HCT116 (cell line): ENCODE measurements at regions not wholly inside any gene's neighbourhood (a gene's known extent, or its start where the extent isn't known, plus 50 kb on each side); places are given as distances from the start of the nearest gene placed in this dataset.

Experiments
- ATAC-seq: fragments of 200-7000 bp; cut with Tn5 transposase; 2 replicates; pipeline ENCODE4 v1.9.1; 2020; ENCODE audit warnings: mild to moderate bottlenecking, moderate library complexity
- BruUV-seq: library from RNA; stranded (reverse); fragments of 400-500 nt; replicated peaks from 2 replicates; lab custom pipeline; 2021; lab: Mats Ljungman, UMichigan
- CTCF ChIA-PET: fragments of 300-600 bp; sonication (Branson Sonifier 250); formaldehyde crosslinking; loops from one replicate; lab custom pipeline; 2021; ENCODE audit warnings: antibody characterized with exemption; lab: Charles Lee
- POLR2A ChIA-PET: fragments of 300-600, 350-600 bp; sonication (Branson Sonifier 250); formaldehyde crosslinking; loops from one replicate; lab custom pipeline; 2021; ENCODE audit warnings: antibody characterized with exemption; lab: Charles Lee
- RAD21 ChIA-PET, 2 experiments: fragments of 300-600 bp; sonication (Branson Sonifier 250); formaldehyde crosslinking; loops; one replicate each; lab custom pipeline; 2023; ENCODE audit warnings: low total read pairs in 2 of 2; ENCODE audit not compliant: uncharacterized antibody in 2 of 2, unreplicated experiment in 2 of 2, low non-redundant PET in 1 of 2; lab: Charles Lee
- DNase-seq: peaks from one replicate; pipeline ENCODE4 v3.0.0-alpha.2; 2010; ENCODE audit warnings: low read depth, low spot score
- H2AFZ ChIP-seq: fragments of 200-600 bp; shearing (Covaris generic), sonication (generic); 2 replicates; pipeline ENCODE4 v1.6.1; 2017; ENCODE audit warnings: low read depth, mixed run types, mixed read lengths, antibody characterized with exemption, low read length; ENCODE audit not compliant: poor library complexity, severe bottlenecking
- H3K27ac ChIP-seq: 2 replicates; pipeline ENCODE4 v1.5.1; 2012; ENCODE audit warnings: low read depth, low read length
- H3K27me3 ChIP-seq: fragments of 200-600 bp; sonication (generic); 2 replicates; pipeline ENCODE4 v1.6.1; 2016; ENCODE audit warnings: mixed run types, low read length, mixed read lengths; ENCODE audit not compliant: insufficient read depth
- H3K36me3 ChIP-seq, 2 experiments: fragments of 200-500 bp in 1 of 2; fragments of 200-600 bp in 1 of 2; sonication (Bioruptor generic) in 1 of 2; sonication (generic) in 1 of 2; 2 replicates each; pipeline versions ENCODE4 v1.5.1 to v1.6.1; 2014 to 2016; ENCODE audit warnings: low read length in 2 of 2, inconsistent platforms in 1 of 2, mixed read lengths in 1 of 2, mixed run types in 1 of 2; ENCODE audit not compliant: insufficient read depth in 2 of 2, control insufficient read depth in 1 of 2
- H3K4me1 ChIP-seq, 2 experiments: fragments of 200-600 bp in 1 of 2; sonication (generic) in 1 of 2; 2 replicates each; pipeline versions ENCODE4 v1.5.1 to v1.6.1; 2012 to 2017; ENCODE audit warnings: low read length in 2 of 2, inconsistent platforms in 1 of 2, mild to moderate bottlenecking in 1 of 2, mixed read lengths in 1 of 2, mixed run types in 1 of 2, moderate library complexity in 1 of 2; ENCODE audit not compliant: insufficient read depth in 2 of 2, control insufficient read depth in 1 of 2
- H3K4me2 ChIP-seq: fragments of 200-600 bp; sonication (generic); 2 replicates; pipeline ENCODE4 v1.6.1; 2017; ENCODE audit warnings: mixed run types, low read length, mixed read lengths
- H3K4me3 ChIP-seq, 2 experiments: fragments of 200-600 bp in 1 of 2; sonication (generic) in 1 of 2; replicated peaks in 1 of 2; 2 replicates each; pipeline ENCODE4 v1.5.1; 2011 to 2016; ENCODE audit warnings: low read length in 2 of 2, control low read depth in 1 of 2, low read depth in 1 of 2, mild to moderate bottlenecking in 1 of 2, mixed read lengths in 1 of 2, mixed run types in 1 of 2
- H3K79me2 ChIP-seq: fragments of 200-600 bp; sonication (generic); 2 replicates; pipeline ENCODE4 v1.6.1; 2017; ENCODE audit warnings: mild to moderate bottlenecking, mixed run types, low read length, moderate library complexity, mixed read lengths; ENCODE audit not compliant: insufficient read depth
- H3K9ac ChIP-seq: fragments of 200-600 bp; sonication (generic); 2 replicates; pipeline ENCODE4 v1.6.1; 2016; ENCODE audit warnings: low read length, mixed read lengths
- H3K9me2 ChIP-seq: fragments of 200-600 bp; sonication (generic), shearing (Covaris generic); 2 replicates; pipeline ENCODE4 v1.6.1; 2017; ENCODE audit warnings: mixed run types, mild to moderate bottlenecking, moderate library complexity; ENCODE audit not compliant: insufficient read depth
- H3K9me3 ChIP-seq, 2 experiments: fragments of 200-500 bp in 1 of 2; fragments of 200-600 bp in 1 of 2; sonication (Bioruptor generic) in 1 of 2; sonication (generic) in 1 of 2; 2 replicates each; pipeline ENCODE4 v1.6.1; 2014 to 2017; ENCODE audit warnings: low read length in 2 of 2, mixed read lengths in 2 of 2, inconsistent platforms in 1 of 2, low read depth in 1 of 2, mild to moderate bottlenecking in 1 of 2, mixed run types in 1 of 2, moderate library complexity in 1 of 2; ENCODE audit not compliant: control insufficient read depth in 1 of 2, insufficient read depth in 1 of 2
- H4K20me1 ChIP-seq: fragments of 200-600 bp; sonication (generic), shearing (Covaris generic); 2 replicates; pipeline ENCODE4 v1.6.1; 2017; ENCODE audit warnings: mixed run types, mild to moderate bottlenecking, moderate library complexity; ENCODE audit not compliant: insufficient read depth
- CTCF ChIP-seq, 3 experiments: fragments of 200-600 bp in 1 of 3; sonication (generic) in 1 of 3; IDR thresholded peaks in 2 of 3; conservative IDR thresholded peaks in 1 of 3; 2 replicates each; pipeline ENCODE4 v1.5.1; 2012 to 2017; ENCODE audit warnings: low read depth in 2 of 3, low read length in 2 of 3, antibody characterized with exemption in 1 of 3, borderline replicate concordance in 1 of 3, control low read depth in 1 of 3, mild to moderate bottlenecking in 1 of 3, mixed read lengths in 1 of 3, mixed run types in 1 of 3, moderate library complexity in 1 of 3; ENCODE audit not compliant: insufficient read depth in 1 of 3
- EZH2phosphoT487 ChIP-seq: fragments of 200-600 bp; IDR thresholded peaks from 2 replicates; pipeline ENCODE4 v1.6.1; 2018; ENCODE audit warnings: antibody characterized with exemption, borderline replicate concordance
- FOSL1 ChIP-seq: IDR thresholded peaks from 2 replicates; pipeline ENCODE4 v1.6.1; 2012; ENCODE audit warnings: low read depth
- JUND ChIP-seq: IDR thresholded peaks from 2 replicates; pipeline ENCODE4 v1.6.1; 2012
- POLR2A ChIP-seq: IDR thresholded peaks from 2 replicates; pipeline ENCODE4 v1.7.0; 2011; ENCODE audit warnings: borderline replicate concordance; ENCODE audit not compliant: insufficient read depth, insufficient read length; ENCODE audit errors: extremely low read depth
- POLR2AphosphoS5 ChIP-seq: IDR thresholded peaks from 2 replicates; pipeline ENCODE4 v1.6.1; 2011; ENCODE audit warnings: mild to moderate bottlenecking, low read depth, low read length, moderate library complexity
- SRF ChIP-seq: IDR thresholded peaks from 2 replicates; pipeline ENCODE4 v1.6.1; 2012; ENCODE audit warnings: low read depth
- TCF7L2 ChIP-seq: IDR thresholded peaks from 2 replicates; pipeline ENCODE4 v1.7.0; 2011; ENCODE audit warnings: borderline replicate concordance, inconsistent platforms; ENCODE audit not compliant: insufficient read depth, insufficient read length; ENCODE audit errors: extremely low read depth
- ZFX ChIP-seq: fragments of 450-650 bp; IDR thresholded peaks from 2 replicates; pipeline ENCODE4 v1.6.1; 2017
- ZNF274 ChIP-seq: fragments of 200-500 bp; sonication (Bioruptor generic); IDR thresholded peaks from 2 replicates; pipeline ENCODE4 v1.6.1; 2014; ENCODE audit warnings: mild to moderate bottlenecking, low read depth, low read length, inconsistent platforms
- intact Hi-C: fragments of 100-400 bp; cut with micrococcal nuclease; formaldehyde crosslinking; loops from 2 replicates; pipeline ENCODE4 v1.10.0; 2022
- TF ChIP-seq, protein P1 (sequence below): IDR thresholded peaks from 2 replicates; pipeline ENCODE4 v1.6.1; 2011; ENCODE audit warnings: mild to moderate bottlenecking, low read length, moderate library complexity; ENCODE audit not compliant: insufficient replicate concordance; ENCODE audit errors: extremely low read depth

- no peak for TF ChIP-seq TCF7L2
- no peak for TF ChIP-seq FOSL1
- TF ChIP-seq, protein P1, sequence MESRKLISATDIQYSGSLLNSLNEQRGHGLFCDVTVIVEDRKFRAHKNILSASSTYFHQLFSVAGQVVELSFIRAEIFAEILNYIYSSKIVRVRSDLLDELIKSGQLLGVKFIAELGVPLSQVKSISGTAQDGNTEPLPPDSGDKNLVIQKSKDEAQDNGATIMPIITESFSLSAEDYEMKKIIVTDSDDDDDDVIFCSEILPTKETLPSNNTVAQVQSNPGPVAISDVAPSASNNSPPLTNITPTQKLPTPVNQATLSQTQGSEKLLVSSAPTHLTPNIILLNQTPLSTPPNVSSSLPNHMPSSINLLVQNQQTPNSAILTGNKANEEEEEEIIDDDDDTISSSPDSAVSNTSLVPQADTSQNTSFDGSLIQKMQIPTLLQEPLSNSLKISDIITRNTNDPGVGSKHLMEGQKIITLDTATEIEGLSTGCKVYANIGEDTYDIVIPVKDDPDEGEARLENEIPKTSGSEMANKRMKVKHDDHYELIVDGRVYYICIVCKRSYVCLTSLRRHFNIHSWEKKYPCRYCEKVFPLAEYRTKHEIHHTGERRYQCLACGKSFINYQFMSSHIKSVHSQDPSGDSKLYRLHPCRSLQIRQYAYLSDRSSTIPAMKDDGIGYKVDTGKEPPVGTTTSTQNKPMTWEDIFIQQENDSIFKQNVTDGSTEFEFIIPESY, result no peak
- no peak for TF ChIP-seq ZFX
- TF ChIP-seq SRF, result no peak
- TF ChIP-seq, all 23 proteins: peak for 0
These were observed 947.0 kb upstream of the TSPY4 start (continued) for GRCh38 chrY:8390310-8390709.

DNA sequence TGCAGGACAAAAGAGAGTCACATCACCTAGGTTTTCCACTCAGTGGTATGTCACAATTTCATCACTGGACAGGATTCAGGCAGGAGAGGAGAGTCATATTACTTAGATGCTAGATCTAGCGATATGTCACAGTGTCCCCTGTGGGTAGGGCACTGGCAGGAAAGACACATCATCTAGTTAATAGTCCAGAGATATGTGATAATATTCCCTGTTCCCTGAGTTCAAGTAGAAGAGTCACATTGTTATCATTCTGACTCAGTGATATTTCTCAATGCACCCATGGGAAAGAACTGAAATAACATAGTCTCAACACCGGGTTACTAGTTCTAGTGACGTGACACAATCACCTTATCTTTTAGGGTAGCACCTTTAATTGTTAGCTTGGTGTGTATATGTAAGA lies 944.0 kb upstream of the TSPY4 start:
- Histone ChIP-seq H3K27ac (no peak overlapping the region), H3K36me3 (no peaks in the 10 kb centered on the region), H3K9me2 (no peaks in the 10 kb centered on the region), H3K4me3 (no peak overlapping the region), H3K27me3 (no peaks in the 10 kb centered on the region), H3K9ac (no peak overlapping the region), H4K20me1 (no peaks in the 10 kb centered on the region), H3K4me1 (no peaks in the 10 kb centered on the region), H3K9me3 (no peaks in the 10 kb centered on the region), H3K4me2 (no peak overlapping the region), H2AFZ (no peak overlapping the region), H3K79me2 (no peaks in the 10 kb centered on the region)
- RAD21 ChIA-PET, result no interaction called here
- intact Hi-C loops, result no loop called here
- POLR2A ChIA-PET, result no interaction called here
- TF ChIP-seq JUND (no peak), TCF7L2 (no peak), EZH2phosphoT487 (no peak), CTCF (IDR thresholded peaks at IDR 0.05 in 2 of 3, conservative IDR thresholded peaks at IDR 0.05 in 1 of 3; ENCODE audit: borderline replicate concordance in 1 of 3, insufficient read depth in 1 of 3, low read depth in 2 of 3, low read length in 2 of 3) (no peak), ZFX (no peak), FOSL1 (no peak), POLR2AphosphoS5 (no peak), ZNF274 (no peak), POLR2A (no peak)
- DNase-seq, result no peak
- no TSS peak for BruUV-seq
- CTCF ChIA-PET, result no interaction called here
- no peak for ATAC-seq
